Uterus (tissue), 3 donors: ENCODE measurements at regions not wholly inside any gene's neighbourhood (a gene's known extent, or its start where the extent isn't known, plus 50 kb on each side); places are given as distances from the start of the nearest gene placed in this dataset.
"Not testable (repeated sequence)": the region's sequence is repeated elsewhere in the genome, so short reads cannot be mapped to it uniquely, and the experiment has no call there.

Source experiments
- DNase-seq, 2 donors: peaks; one replicate each; pipeline ENCODE4 v3.0.0-alpha.2; 2019 to 2020
- H3K27ac ChIP-seq, 2 donors: fragments of 200-600 bp; sonication (generic); 1 replicate in 1 of 2; 2 replicates in 1 of 2; pipeline ENCODE4 v1.5.1; 2016 to 2018
- H3K27me3 ChIP-seq, 2 donors: fragments of 200-600 bp; sonication (generic); one replicate each; pipeline ENCODE4 v1.5.1; 2018 to 2019; ENCODE audit warnings: control low read depth in 1 of 2
- H3K36me3 ChIP-seq, 2 donors: fragments of 200-600 bp; sonication (generic); one replicate each; pipeline ENCODE4 v1.5.1; 2019; ENCODE audit warnings: control low read depth in 1 of 2
- H3K4me1 ChIP-seq, 2 donors: fragments of 200-600 bp; sonication (generic); one replicate each; pipeline ENCODE4 v1.5.1; 2018 to 2019; ENCODE audit warnings: control low read depth in 1 of 2
- H3K4me3 ChIP-seq, 2 donors: fragments of 200-600 bp; sonication (generic); 1 replicate in 1 of 2; 2 replicates in 1 of 2; pipeline ENCODE4 v1.5.1; 2018 to 2019; ENCODE audit warnings: mild to moderate bottlenecking in 1 of 2
- H3K9me3 ChIP-seq, 2 donors: fragments of 200-600 bp; sonication (generic); one replicate each; pipeline ENCODE4 v1.5.1; 2019; ENCODE audit warnings: control low read depth in 1 of 2
- intact Hi-C: fragments of 100-400 bp; cut with DNase I; formaldehyde crosslinking; loops from one replicate; pipeline ENCODE4 v1.15.1; 2023; ENCODE audit warnings: low total_unique reads
- donor health status: DM: yes; HTN: yes; CAD: no.

GRCh38 chr16:88161191-88161590 lies 210.0 kb downstream of the BANP start:
- H3K4me3 ChIP-seq, H3K27me3 ChIP-seq, H3K4me1 ChIP-seq, H3K9me3 ChIP-seq, intact Hi-C loops, H3K36me3 ChIP-seq: not testable (repeated sequence)
- peak in 1 of 2 donors; percentile 7 for DNase-seq
- peak overlapping the region in 1 of 2 donors; percentile 29 for H3K27ac ChIP-seq

GRCh38 chr16:88161623-88162275 lies 210.5 kb downstream of the BANP start:
- intact Hi-C loops, H3K36me3 ChIP-seq, H3K4me1 ChIP-seq, H3K9me3 ChIP-seq, H3K27me3 ChIP-seq, H3K4me3 ChIP-seq: not testable (repeated sequence)
- peak; percentile 49 to 65 for DNase-seq
- peak overlapping the region in 1 of 2 donors; percentile 29 for H3K27ac ChIP-seq

DNA sequence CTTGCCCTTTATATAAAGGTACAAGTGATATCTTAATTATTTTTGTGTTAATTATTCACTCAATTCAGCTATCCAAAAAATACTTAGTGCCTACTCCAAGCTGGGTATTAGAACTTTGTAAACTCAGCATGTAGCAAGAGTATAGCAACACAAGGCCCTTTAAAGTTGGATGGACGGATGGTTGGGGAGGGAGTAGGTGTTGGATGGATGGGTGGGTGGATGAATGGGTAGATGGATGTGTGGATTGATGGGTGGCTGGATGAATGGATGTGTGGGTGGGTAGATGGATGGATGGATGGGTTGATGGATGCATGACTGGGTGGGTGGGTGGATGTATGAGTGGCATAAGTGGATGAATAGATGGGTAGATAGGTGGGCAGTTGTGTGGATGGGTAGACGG lies 211.5 kb downstream of the BANP start:
- H3K36me3 ChIP-seq, H3K27ac ChIP-seq, H3K9me3 ChIP-seq, DNase-seq, H3K27me3 ChIP-seq, H3K4me1 ChIP-seq, H3K4me3 ChIP-seq, intact Hi-C loops: not testable (repeated sequence)

GRCh38 chr16:88164196-88165039 lies 213.2 kb downstream of the BANP start:
- intact Hi-C loops, H3K9me3 ChIP-seq, H3K4me1 ChIP-seq, H3K27me3 ChIP-seq, H3K4me3 ChIP-seq, H3K36me3 ChIP-seq, H3K27ac ChIP-seq: not testable (repeated sequence)
- peak in 1 of 2 donors; percentile 13 for DNase-seq

DNA sequence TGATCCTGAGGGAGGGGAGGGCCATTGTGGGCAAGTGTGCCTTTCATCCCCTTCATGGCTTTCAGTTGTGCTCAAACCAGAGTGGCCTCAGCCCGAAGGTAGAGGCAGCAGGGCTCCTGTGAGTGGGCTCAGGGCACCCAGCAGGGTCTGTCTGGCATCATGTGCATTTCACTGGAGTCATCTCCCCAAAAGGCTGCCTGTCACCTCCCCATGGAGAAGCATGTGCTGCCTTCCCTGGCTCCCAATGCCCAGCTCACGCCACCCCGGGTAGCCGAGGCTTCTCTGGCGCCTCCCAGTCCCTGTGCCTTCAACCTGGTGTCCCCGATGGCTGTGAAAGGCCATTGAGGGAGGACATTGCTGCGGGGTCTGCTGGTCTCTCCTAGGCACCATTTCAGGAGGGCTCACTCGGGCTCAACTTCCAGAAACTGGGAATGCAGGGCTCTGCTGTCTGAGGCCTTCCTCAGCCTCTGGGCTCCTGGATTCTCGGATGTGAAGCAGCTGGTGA lies 213.9 kb downstream of the BANP start:
- H3K36me3 ChIP-seq, H3K4me1 ChIP-seq, H3K27me3 ChIP-seq, intact Hi-C loops, H3K4me3 ChIP-seq, H3K9me3 ChIP-seq: not testable (repeated sequence)
- DNase-seq = peak in 1 of 2 donors; percentile 14
- peak overlapping the region; percentile 46 to 47 for H3K27ac ChIP-seq

GRCh38 chr16:88165683-88166082 lies 214.4 kb downstream of the BANP start:
- H3K4me1 ChIP-seq, intact Hi-C loops, H3K36me3 ChIP-seq, H3K27me3 ChIP-seq, H3K9me3 ChIP-seq, H3K4me3 ChIP-seq: not testable (repeated sequence)
- peak in 1 of 2 donors; percentile 18 for DNase-seq
- peak overlapping the region; percentile 46 to 47 for H3K27ac ChIP-seq

DNA sequence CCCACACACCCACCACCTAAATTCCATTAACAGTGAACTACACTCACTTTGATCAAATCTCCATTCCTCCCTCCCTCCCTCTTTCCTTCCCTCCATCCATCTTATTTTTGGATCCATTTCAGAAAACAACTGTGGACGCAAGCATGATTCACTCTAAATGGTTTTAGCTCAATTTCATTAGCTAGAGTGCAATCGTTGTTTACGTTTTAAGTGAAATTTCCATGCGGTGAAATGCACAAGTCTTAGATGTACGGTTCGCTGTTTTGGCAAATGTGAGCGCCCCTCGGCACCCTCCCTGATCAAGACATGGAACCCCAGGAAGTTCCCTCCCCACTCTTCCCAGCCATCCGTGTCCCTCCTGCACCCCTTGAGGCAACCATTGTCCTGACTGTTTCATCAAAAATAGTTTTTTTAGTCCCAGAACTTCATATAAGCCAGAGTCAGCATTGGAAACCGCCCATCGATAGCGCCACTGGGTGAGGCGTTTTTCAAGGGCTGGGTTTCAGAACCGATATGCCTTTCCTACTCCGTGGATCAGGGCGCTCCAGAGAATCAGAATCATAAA lies 215.1 kb downstream of the BANP start:
- H3K9me3 ChIP-seq, intact Hi-C loops, H3K4me1 ChIP-seq, H3K36me3 ChIP-seq, H3K27me3 ChIP-seq, H3K4me3 ChIP-seq: not testable (repeated sequence)
- peak in 1 of 2 donors; percentile 22 for DNase-seq
- H3K27ac ChIP-seq = peak overlapping the region; percentile 46 to 47

GRCh38 chr16:88167798-88168556 lies 214.8 kb upstream of the ZNF469 start:
- H3K4me3 ChIP-seq, intact Hi-C loops, H3K36me3 ChIP-seq, H3K4me1 ChIP-seq, H3K27me3 ChIP-seq, H3K9me3 ChIP-seq: not testable (repeated sequence)
- DNase-seq = peak; percentile 44 to 46
- peak overlapping the region in 1 of 2 donors; percentile 49 for H3K27ac ChIP-seq

DNA sequence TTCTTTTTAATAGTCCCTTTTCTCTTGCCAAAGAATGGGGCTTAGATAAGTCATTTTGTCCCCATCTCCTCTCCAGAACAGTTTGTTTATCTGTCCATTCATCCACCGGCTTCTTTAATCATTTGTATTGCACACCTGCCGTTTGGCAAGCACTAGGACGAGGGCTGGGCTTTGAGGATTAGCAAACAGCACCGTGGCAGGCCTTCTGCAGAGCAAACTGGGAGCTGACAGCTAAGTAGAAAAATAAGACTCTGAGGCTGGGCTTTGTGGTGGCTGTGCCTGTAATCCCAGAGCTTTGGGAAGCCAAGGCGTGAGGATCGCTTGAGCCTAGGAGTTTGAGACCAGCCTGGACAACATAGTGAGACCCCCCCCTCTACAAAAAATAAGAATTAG lies 214.2 kb upstream of the ZNF469 start:
- H3K4me3 ChIP-seq, intact Hi-C loops, H3K36me3 ChIP-seq, H3K9me3 ChIP-seq, H3K27ac ChIP-seq, DNase-seq, H3K27me3 ChIP-seq, H3K4me1 ChIP-seq: not testable (repeated sequence)

DNA sequence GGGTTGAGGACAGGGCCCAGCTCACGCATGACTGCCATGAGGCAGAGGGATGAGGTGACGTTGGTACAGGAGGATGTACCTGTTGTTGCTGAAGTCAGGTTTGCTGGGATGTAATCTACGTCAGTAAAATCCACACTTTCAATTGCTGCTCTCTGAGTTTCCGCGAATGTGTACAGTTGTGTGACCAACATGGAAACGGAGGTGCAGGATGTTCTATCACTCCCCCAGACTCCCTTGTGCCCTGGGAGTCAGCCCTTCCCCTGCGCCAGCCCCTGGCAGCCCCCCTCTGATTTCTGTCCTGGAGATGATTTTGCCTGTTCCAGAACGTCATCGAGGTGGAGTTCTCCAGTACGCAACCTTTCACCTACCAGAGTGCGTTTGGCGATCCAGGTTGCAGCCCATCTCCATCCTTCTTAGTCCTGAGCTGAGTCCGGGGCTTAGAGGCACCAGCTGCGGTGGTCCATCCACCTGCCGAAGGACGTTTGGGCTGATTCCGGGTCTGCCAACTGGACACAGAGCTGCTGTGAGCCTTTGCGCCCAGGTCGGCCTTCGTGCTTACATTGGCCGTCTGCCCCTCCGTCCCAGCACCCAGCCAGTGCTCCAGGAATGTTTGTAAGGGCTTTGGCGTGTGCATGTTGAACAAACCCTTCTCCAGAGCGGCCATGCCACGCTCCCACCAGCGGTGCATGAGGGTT lies 213.5 kb upstream of the ZNF469 start:
- H3K4me1 ChIP-seq, intact Hi-C loops, H3K27ac ChIP-seq, H3K27me3 ChIP-seq, H3K9me3 ChIP-seq, DNase-seq, H3K4me3 ChIP-seq, H3K36me3 ChIP-seq: not testable (repeated sequence)

- H3K4me1 ChIP-seq, H3K4me3 ChIP-seq, H3K9me3 ChIP-seq, intact Hi-C loops, H3K27me3 ChIP-seq, H3K27ac ChIP-seq, H3K36me3 ChIP-seq, DNase-seq: not testable (repeated sequence)
These were observed 213.0 kb upstream of the ZNF469 start for GRCh38 chr16:88169831-88170165.
